HG03103 (cell line): ENCODE measurements at regions not wholly inside any gene's neighbourhood (a gene's known extent, or its start where the extent isn't known, plus 50 kb on each side); places are given as distances from the start of the nearest gene placed in this dataset.
"Not testable (repeated sequence)": the region's sequence is repeated elsewhere in the genome, so short reads cannot be mapped to it uniquely, and the experiment has no call there.

Source experiments
- ATAC-seq: cut with Tn5 transposase; IDR thresholded peaks from one replicate; pipeline ENCODE4 v1.9.1; 2021; ENCODE audit warnings: low read depth; ENCODE audit not compliant: unreplicated experiment

- no peak for ATAC-seq
Observed at GRCh38 chr6:148602136-148602535, 144.7 kb upstream of the UST start.

GRCh38 chr6:148608199-148608951, 138.5 kb upstream of the UST start:
- ATAC-seq = no peak

GRCh38 chr6:148611213-148611612, 135.6 kb upstream of the UST start:
- ATAC-seq = no peak

- ATAC-seq = no peak
Observed at GRCh38 chr6:148612043-148612442, 134.8 kb upstream of the UST start.

GRCh38 chr6:148614602-148615001, 132.2 kb upstream of the UST start:
- ATAC-seq = no peak

GRCh38 chr6:148616841-148617240, 130.0 kb upstream of the UST start:
- no peak for ATAC-seq

- ATAC-seq = no peak
Observed at GRCh38 chr6:148617530-148617929, 129.3 kb upstream of the UST start.

- no peak for ATAC-seq
Observed at GRCh38 chr6:148619891-148620290, 126.9 kb upstream of the UST start.

- peak; percentile 67 for ATAC-seq
Observed at GRCh38 chr6:148620579-148621298, 126.1 kb upstream of the UST start.

- no peak for ATAC-seq
Observed at GRCh38 chr6:148625609-148626008, 121.2 kb upstream of the UST start.

GRCh38 chr6:148628251-148628650, 118.6 kb upstream of the UST start:
- ATAC-seq = no peak

- no peak for ATAC-seq
Observed at GRCh38 chr6:148629181-148629580, 117.6 kb upstream of the UST start.

GRCh38 chr6:148629592-148630465, 117.0 kb upstream of the UST start:
- no peak for ATAC-seq

- no peak for ATAC-seq
Observed at GRCh38 chr6:148635070-148635743, 111.6 kb upstream of the UST start.

GRCh38 chr6:148641836-148642235, 105.0 kb upstream of the UST start:
- not testable (repeated sequence) for ATAC-seq

GRCh38 chr6:148643208-148643607, 103.6 kb upstream of the UST start:
- not testable (repeated sequence) for ATAC-seq

GRCh38 chr6:148645049-148645448, 101.8 kb upstream of the UST start:
- not testable (repeated sequence) for ATAC-seq

- no peak for ATAC-seq
Observed at GRCh38 chr6:148648754-148649453, 97.9 kb upstream of the UST start.

- no peak for ATAC-seq
Observed at GRCh38 chr6:148649454-148649963, 97.3 kb upstream of the UST start.
